Rectal smooth muscle tissue (tissue), 1 donor: ENCODE measurements at regions not wholly inside any gene's neighbourhood (a gene's known extent, or its start where the extent isn't known, plus 50 kb on each side); places are given as distances from the start of the nearest gene placed in this dataset.

ENCODE experiments used
- H3K27ac ChIP-seq: one replicate; pipeline ENCODE4 v1.7.0; 2013; ENCODE audit warnings: low read depth, low read length, inconsistent platforms
- H3K27me3 ChIP-seq: one replicate; pipeline ENCODE4 v1.7.0; 2013; ENCODE audit warnings: low read length; ENCODE audit not compliant: control insufficient read depth, insufficient read depth
- H3K36me3 ChIP-seq: one replicate; pipeline ENCODE4 v1.7.0; 2013; ENCODE audit warnings: low read length; ENCODE audit not compliant: control insufficient read depth, insufficient read depth
- H3K4me1 ChIP-seq: one replicate; pipeline ENCODE4 v1.7.0; 2013; ENCODE audit warnings: low read length; ENCODE audit not compliant: control insufficient read depth, insufficient read depth
- H3K4me3 ChIP-seq: one replicate; pipeline ENCODE4 v1.7.0; 2013; ENCODE audit warnings: low read length
- H3K9ac ChIP-seq: one replicate; pipeline ENCODE4 v1.7.0; 2013; ENCODE audit warnings: low read length

GRCh38 chr17:79251824-79252223 is 177.2 kb downstream of the ENGASE start:
- H3K27me3 ChIP-seq: peaks cover 3% of the 10 kb centered on the region
- H3K4me3 ChIP-seq: no peak overlapping the region
- H3K9ac ChIP-seq: no peak overlapping the region
- no peaks in the 10 kb centered on the region for H3K4me1 ChIP-seq
- no peaks in the 10 kb centered on the region for H3K36me3 ChIP-seq
- H3K27ac ChIP-seq: no peak overlapping the region

GRCh38 chr17:79249929-79250521 is 175.4 kb downstream of the ENGASE start:
- no peak overlapping the region for H3K9ac ChIP-seq
- H3K27ac ChIP-seq: no peak overlapping the region
- H3K4me3 ChIP-seq: no peak overlapping the region
- no peaks in the 10 kb centered on the region for H3K4me1 ChIP-seq
- no peaks in the 10 kb centered on the region for H3K36me3 ChIP-seq
- peaks cover 3% of the 10 kb centered on the region for H3K27me3 ChIP-seq

DNA sequence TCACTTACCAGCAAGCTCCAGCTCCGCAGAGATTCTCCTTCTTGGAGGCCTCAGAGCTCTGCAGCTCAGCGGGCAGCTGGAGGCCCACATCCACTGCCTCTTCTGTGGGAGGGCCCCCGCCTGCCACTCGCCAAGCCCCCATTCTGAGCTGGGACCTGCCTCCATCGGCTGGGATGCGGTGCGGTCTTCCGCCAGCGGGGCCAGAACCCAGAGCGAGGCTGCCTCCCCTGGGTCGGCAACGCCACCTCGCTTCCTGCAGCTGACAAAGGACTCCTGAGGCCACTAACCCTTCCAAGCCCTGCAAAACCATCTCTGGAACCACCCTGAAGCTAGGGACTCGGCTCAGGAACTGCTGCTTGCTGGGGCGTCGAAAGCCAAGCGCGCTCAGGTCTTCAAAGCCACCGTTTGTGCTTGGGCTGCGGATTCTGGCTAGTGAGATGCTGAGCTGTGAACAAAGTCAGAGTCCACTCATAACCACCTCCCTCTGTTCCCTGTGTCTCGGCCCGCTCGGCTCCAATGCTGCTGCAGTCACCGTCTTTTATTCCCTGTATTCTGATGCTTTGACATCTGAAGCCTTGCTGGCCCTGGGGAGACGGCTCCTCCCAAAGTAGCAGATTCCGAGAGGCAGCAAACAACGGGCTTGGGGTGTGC is 174.3 kb downstream of the ENGASE start:
- no peak overlapping the region for H3K9ac ChIP-seq
- H3K27me3 ChIP-seq: peaks cover 3% of the 10 kb centered on the region
- no peaks in the 10 kb centered on the region for H3K36me3 ChIP-seq
- H3K4me3 ChIP-seq: no peak overlapping the region
- no peaks in the 10 kb centered on the region for H3K4me1 ChIP-seq
- no peak overlapping the region for H3K27ac ChIP-seq

- H3K4me1 ChIP-seq: no peaks in the 10 kb centered on the region
- no peaks in the 10 kb centered on the region for H3K36me3 ChIP-seq
- H3K9ac ChIP-seq: no peak overlapping the region
- no peak overlapping the region for H3K27ac ChIP-seq
- no peak overlapping the region for H3K4me3 ChIP-seq
- H3K27me3 ChIP-seq: peaks cover 3% of the 10 kb centered on the region
These were observed 171.9 kb downstream of the ENGASE start for GRCh38 chr17:79246225-79247190.

DNA sequence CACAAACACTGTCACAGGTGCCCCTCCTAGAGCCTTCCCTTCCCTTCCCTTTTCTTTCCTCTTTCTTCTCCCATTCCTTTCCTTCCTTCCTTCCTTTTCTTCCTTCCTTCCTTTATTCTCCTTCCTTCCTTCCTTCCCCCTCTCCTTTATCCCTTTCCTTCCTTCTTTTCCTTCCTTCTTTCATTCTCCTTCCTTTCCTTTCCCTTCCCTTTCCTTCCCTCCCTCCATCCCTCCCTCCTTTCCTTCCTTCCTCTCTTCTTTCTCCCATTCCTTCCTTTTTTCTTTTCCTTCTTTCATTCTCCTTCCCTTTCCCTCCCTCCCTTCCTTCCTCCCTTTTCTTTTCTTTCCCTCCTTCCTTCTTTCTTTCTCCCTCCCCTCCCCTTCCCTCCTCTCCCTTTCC is 170.0 kb downstream of the ENGASE start:
- Histone ChIP-seq H3K27ac (no peak overlapping the region), H3K9ac (no peak overlapping the region), H3K36me3 (no peaks in the 10 kb centered on the region), H3K4me1 (no peaks in the 10 kb centered on the region), H3K4me3 (no peak overlapping the region), H3K27me3 (no peaks in the 10 kb centered on the region)

- Histone ChIP-seq H3K9ac (no peak overlapping the region), H3K4me3 (no peak overlapping the region), H3K4me1 (no peaks in the 10 kb centered on the region), H3K27me3 (no peaks in the 10 kb centered on the region), H3K27ac (no peak overlapping the region), H3K36me3 (no peaks in the 10 kb centered on the region)
These were observed 169.4 kb downstream of the ENGASE start for GRCh38 chr17:79243996-79244395.

DNA sequence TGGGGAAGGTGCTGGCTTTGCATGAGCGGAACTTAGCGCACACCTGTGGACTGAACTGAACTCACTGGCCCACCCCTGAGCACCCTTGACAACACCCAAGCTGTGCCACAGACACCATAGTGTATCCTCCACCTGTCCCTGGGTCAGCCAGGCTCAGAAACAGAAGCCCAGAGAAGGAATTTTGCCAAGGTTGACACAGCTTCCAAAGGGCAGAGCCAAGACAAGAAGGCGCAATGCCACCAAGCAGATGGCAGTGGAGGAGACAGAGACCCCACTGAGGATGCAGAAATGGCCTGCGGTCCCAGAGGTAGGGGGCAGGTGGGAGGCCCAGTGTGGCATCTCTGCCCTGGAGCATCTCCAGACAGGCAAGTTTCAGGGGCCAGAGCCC is 169.0 kb downstream of the ENGASE start:
- H3K36me3 ChIP-seq: no peaks in the 10 kb centered on the region
- no peak overlapping the region for H3K27ac ChIP-seq
- H3K4me1 ChIP-seq: no peaks in the 10 kb centered on the region
- no peak overlapping the region for H3K4me3 ChIP-seq
- H3K27me3 ChIP-seq: no peaks in the 10 kb centered on the region
- H3K9ac ChIP-seq: no peak overlapping the region

DNA sequence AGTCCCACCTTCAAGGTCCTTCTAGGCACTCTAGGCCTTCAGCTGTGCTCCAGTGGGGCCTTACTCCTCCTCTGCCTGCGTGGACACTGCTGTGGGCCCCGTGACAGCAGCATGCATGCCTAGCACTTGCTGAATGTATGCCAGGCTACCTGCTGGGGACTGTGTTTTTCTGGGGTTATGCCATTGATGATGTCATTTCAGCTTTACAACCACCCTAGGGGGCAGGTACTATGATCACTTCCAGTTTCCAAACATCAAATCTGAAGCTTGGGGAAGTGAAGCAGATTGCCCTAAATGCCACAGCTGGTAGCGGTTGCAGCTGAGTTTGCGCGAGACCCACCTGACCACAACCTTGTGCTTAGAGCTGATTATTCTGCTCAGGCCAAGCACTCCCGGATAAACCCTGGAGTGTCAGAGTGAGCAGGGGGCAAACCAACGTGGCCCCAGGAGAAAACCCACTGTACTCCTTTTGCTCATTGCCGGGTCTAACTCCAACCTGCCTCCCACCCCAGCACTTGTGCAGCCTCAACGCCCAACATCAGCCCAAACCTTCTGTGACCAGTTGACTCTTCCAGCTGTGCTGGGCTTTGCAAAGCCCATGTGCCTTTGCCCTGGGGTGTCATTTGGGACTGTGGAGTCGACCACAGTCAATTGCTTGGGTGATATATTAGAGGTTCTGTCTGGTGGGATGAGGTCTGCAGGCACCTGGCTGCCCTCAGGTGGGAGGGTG is 168.4 kb downstream of the ENGASE start:
- Histone ChIP-seq H3K27ac (no peak overlapping the region), H3K36me3 (no peaks in the 10 kb centered on the region), H3K4me3 (no peak overlapping the region), H3K4me1 (no peaks in the 10 kb centered on the region), H3K9ac (no peak overlapping the region), H3K27me3 (no peaks in the 10 kb centered on the region)

- no peaks in the 10 kb centered on the region for H3K27me3 ChIP-seq
- no peak overlapping the region for H3K9ac ChIP-seq
- no peaks in the 10 kb centered on the region for H3K36me3 ChIP-seq
- H3K4me3 ChIP-seq: no peak overlapping the region
- H3K4me1 ChIP-seq: no peaks in the 10 kb centered on the region
- H3K27ac ChIP-seq: no peak overlapping the region
These were observed 167.8 kb downstream of the ENGASE start for GRCh38 chr17:79242393-79242792.

DNA sequence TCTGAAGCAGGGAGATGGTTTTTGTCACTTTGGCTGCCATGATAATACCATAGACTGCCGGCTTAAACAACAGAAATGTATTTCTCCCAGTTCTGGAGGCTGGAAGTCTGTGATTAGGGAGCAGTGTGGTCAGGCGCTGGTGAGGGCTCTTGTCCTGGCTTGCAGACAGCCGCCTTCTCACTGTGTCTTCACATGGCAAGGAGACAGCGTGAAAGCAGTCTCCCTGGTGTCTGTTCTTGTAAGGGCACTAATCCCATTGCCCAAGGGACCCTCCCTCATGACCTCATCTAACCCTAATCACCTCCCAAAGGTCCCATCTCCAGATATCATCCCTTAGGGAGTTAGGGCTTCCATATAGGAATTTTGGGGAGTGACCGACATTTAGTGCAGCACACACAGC is 167.0 kb downstream of the ENGASE start:
- H3K27me3 ChIP-seq: no peaks in the 10 kb centered on the region

DNA sequence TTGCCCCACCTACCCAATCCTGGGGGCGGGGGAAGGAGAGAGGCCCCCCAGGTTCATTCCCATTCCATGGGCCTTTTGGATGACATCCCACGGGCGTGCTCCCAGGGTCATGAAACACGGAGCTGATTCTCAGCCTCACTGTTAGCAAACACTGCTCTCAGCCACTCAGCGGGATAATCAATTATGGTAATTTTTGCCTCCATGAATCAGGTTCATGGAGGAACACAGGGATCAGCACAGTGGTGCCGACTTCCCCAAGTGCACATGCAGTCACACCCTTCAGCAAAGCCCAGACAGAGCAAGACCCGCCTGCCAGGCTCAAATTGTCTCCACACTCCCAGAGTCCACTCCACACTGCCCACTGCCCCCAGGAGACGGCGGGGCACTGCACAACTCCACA is 164.6 kb downstream of the ENGASE start:
- H3K27me3 ChIP-seq: no peaks in the 10 kb centered on the region
- H3K9ac ChIP-seq: no peak overlapping the region
- no peak overlapping the region for H3K4me3 ChIP-seq
- no peak overlapping the region for H3K27ac ChIP-seq
- H3K36me3 ChIP-seq: no peaks in the 10 kb centered on the region
- no peaks in the 10 kb centered on the region for H3K4me1 ChIP-seq

More for the DNA sequence above, 167.0 kb downstream of the ENGASE start:
- Histone ChIP-seq H3K36me3 (no peaks in the 10 kb centered on the region), H3K4me1 (no peaks in the 10 kb centered on the region), H3K9ac (no peak overlapping the region), H3K4me3 (no peak overlapping the region), H3K27ac (no peak overlapping the region)

DNA sequence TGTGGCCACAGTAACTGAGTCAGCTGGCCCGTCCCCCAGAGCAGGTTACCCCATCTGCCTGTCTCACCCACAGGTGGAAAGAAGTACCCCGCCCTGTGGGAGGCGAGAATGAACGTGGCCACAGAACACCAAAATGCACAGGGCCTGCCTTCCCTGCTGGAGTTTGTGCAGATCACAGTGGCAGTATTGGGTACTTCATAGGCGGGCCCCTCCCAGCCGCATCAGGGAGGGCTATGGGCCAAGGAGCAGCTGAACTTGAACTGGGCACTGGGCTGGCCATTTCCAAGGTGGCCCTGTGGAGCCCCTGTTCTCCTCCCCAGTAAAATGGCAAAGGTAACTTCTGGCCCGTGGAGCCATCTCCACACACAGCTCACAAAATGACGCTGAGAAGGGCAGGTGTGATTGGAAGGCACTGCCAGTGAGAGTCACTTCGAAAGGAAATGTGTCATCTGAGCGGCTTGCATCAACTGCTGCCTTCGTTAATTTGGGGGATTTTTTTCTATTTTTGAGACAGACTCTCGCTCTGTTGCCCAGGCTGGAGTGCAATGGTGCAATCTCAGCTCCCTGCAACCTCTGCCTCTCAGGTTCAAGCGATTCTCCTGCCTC is 162.9 kb downstream of the ENGASE start:
- Histone ChIP-seq H3K27me3 (no peaks in the 10 kb centered on the region), H3K4me1 (no peaks in the 10 kb centered on the region), H3K36me3 (no peaks in the 10 kb centered on the region), H3K4me3 (no peak overlapping the region), H3K27ac (no peak overlapping the region), H3K9ac (no peak overlapping the region)
